Vagina (tissue), 2 donors: ENCODE measurements at regions not wholly inside any gene's neighbourhood (a gene's known extent, or its start where the extent isn't known, plus 50 kb on each side); places are given as distances from the start of the nearest gene placed in this dataset.

Experiments used
- POLR2A ChIP-seq, 2 donors: fragments of 450-650 bp; IDR thresholded peaks; one replicate each; pipeline ENCODE4 v1.6.1; 2017; ENCODE audit warnings: antibody characterized with exemption in 2 of 2, mild to moderate bottlenecking in 2 of 2, moderate library complexity in 2 of 2
- TF ChIP-seq, protein P1 (sequence below), 3 experiments: fragments of 450-650 bp in 2 of 3; fragments of 200-600 bp in 1 of 3; sonication (generic) in 1 of 3; IDR thresholded peaks; one replicate each; pipeline ENCODE4 v1.5.1; 2017 to 2019; ENCODE audit warnings: antibody characterized with exemption in 3 of 3, mild to moderate bottlenecking in 2 of 3, moderate library complexity in 2 of 3

DNA sequence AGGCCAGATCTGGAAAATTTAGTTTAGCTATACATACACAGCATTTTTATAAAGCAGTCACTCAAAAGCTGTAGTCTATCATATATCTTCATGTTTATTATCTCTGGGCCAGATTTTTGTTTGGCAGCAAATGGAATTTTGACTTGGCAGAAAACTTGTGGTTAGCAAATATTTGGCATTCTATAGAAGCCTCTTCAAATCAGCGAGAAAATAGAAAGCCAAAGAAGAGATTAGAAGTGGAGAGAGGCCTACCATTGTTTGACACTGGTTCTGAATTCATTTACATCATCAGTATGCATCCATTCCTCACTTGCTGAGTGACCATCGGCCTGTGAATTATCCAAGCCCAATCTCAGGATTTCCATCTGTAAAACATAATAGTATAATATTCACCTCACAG is 1077.6 kb downstream of the GALC start:
- TF ChIP-seq, protein P1, sequence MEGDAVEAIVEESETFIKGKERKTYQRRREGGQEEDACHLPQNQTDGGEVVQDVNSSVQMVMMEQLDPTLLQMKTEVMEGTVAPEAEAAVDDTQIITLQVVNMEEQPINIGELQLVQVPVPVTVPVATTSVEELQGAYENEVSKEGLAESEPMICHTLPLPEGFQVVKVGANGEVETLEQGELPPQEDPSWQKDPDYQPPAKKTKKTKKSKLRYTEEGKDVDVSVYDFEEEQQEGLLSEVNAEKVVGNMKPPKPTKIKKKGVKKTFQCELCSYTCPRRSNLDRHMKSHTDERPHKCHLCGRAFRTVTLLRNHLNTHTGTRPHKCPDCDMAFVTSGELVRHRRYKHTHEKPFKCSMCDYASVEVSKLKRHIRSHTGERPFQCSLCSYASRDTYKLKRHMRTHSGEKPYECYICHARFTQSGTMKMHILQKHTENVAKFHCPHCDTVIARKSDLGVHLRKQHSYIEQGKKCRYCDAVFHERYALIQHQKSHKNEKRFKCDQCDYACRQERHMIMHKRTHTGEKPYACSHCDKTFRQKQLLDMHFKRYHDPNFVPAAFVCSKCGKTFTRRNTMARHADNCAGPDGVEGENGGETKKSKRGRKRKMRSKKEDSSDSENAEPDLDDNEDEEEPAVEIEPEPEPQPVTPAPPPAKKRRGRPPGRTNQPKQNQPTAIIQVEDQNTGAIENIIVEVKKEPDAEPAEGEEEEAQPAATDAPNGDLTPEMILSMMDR (IDR thresholded peaks at IDR 0.05), result no peak
- no peak for TF ChIP-seq POLR2A (IDR thresholded peaks at IDR 0.05)
